ENCODE measurements at regions not wholly inside any gene's neighbourhood (a gene's known extent, or its start where the extent isn't known, plus 50 kb on each side); places are given as distances from the start of the nearest gene placed in this dataset.

DNA sequence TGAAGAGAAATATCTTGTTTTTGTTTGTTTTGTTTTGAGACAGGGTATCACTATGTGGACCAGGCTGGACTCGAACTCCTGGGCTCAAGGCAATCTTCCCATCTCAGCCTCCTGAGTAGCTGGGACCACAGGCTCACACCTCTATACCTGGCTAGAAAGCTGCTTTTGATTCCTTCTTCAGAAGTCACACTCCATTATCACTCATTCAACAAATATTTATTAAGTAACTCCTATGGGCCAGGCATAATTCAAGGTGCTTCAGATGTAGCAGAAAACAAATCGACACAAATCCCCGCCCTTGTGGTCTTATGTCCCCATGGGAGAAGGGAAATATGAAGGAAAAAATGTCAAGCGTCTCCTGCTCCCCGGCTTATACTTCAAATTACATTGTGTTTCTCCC, 72.6 kb upstream of the DHX15 start:
- TF ChIP-seq SIN3A (IDR thresholded peaks at IDR 0.05; ENCODE audit: borderline replicate concordance, low read depth, low read length), result no peak
- TF ChIP-seq POLR2AphosphoS5 (IDR thresholded peaks at IDR 0.05; ENCODE audit: low read depth, low read length), result no peak

All from SK-N-SH (cell line).